CD4-positive, alpha-beta T cell treated with Interleukin-10 for 1 hour (primary cell): ENCODE measurements at regions not wholly inside any gene's neighbourhood (a gene's known extent, or its start where the extent isn't known, plus 50 kb on each side); places are given as distances from the start of the nearest gene placed in this dataset.

Experiments used
- DNase-seq: peaks from one replicate; pipeline ENCODE4 v3.0.0-alpha.2; 2020

DNA sequence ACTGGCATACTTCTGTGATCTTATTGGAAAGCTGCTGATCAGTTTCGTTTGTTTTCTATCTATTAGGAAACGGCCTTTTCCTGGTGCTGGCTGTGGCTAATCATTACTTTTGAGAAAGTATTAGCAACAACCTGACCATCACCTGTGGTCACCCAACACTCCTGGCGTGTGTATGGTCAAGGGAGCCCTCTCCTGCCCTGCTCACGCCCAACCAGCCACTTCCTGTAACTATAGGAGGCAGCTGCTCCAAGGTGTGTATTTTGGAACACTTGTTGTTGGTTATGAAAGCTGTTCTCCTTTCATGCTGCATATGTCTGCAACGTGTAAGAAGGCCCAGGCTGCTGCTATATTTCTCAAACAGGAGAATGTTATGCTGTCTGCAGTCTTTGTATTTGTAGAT lies 1582.8 kb downstream of the AACS start:
- no peak for DNase-seq

DNA sequence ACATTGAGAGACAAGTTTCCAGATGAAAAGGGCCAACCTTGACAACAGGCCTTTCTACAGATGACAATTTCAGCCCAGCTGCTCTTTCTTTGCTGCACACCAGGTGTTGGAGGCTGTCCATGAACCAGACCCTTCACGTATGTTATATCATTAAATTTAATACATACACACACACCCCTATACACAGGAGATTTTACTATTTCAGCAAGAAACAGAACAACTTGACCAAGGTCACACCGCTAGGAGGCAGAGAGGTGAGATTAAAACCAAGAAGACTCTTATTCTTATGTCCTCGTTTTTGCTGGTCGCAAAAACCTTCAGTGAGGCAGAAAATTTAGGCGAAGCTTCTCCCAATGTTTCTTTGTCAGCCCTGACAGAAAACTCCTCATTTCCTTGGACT lies 1585.9 kb downstream of the AACS start:
- DNase-seq, result no peak

DNA sequence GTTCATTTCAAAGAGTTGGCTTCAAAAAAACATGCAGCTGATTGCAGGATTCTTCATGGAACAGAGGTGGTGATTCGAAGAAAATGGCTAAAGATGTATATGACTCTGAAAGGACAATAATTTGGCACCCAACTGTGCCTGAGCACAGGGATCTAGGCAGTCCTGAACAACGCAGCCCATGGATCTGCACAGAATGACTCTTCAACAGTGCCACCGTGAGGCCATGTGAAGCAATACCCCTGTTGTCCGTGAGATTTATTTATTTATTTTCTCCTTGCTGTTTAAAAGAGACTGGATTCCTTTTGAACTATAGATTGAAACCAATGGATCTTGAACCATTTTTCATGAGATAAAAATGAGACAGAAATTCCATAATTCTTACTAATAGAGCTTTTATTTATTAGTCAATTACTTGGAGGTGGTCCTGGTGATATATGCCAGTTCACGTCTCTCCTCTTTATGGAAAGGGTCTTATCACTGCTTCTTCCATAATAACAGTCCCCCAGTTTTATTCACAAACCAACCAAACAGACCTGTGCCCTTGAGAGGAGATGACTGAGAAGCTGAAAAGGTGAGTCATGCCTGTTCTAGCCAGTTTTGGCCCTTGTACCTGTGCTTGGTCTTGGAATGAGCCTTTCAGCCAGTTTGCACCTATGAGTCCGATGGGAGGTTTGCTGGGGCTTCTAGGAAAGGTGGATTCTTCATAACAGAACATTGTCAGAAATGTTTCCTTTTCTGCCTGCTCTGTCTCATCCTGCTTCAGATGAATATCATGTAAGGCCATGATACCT lies 1598.3 kb downstream of the AACS start:
- DNase-seq, result no peak

DNA sequence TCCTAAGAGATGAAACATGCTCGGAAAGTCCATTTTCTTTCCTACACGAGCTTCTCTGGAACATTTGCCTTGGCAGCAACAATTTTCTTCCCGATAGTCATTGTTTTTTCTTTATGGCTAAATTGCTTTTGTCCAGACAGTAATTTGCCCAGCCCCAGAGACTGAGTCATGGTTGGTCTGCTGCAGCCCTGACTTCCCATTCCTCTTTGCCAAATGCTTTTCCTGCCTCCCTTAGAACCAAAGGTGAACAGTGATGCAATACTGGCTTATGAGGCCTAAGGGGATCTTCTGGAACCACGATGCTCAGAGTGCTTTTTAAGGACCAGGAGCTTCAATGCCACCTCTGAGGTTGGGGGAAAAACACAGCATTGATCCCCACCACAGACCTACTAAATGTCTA lies 1599.6 kb upstream of the TMEM132C start:
- no peak for DNase-seq

DNA sequence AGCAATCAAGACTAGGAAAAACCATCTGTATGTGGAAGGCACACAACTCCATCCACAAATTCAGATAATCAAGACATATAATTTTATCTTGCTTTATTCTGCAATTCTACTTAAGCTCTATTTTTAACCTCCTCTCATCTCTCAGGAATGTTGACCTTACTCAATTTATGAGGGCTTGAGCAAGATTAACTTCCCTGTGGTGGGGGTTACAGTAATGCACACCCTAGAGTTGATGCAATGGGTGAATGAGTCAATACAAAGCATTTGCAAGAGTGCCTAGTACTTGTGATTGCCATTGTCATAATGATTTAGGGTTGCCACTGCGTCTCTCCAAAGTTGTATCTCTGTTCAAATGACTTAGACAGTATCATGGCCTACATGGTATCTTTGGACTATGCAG lies 1598.4 kb upstream of the TMEM132C start:
- DNase-seq, result no peak

DNA sequence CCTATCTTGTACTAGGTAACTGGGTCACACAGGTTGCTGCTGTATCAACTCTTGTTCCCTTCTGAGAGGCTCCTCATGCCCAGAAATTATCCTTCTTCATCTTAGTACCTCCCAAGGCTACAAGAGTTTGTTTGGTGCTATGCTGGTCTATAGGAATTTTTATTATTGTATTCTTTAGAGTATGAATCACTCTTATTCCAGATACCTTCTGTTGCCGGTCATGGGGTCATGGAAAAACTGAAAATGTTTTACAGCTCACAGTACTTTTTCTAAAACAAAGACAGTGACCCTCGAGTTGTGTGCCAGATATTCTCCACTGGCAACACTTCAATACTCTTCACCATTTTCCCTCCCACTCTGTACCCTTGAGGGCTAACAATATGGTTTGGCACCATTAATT lies 1598.0 kb upstream of the TMEM132C start:
- no peak for DNase-seq

DNA sequence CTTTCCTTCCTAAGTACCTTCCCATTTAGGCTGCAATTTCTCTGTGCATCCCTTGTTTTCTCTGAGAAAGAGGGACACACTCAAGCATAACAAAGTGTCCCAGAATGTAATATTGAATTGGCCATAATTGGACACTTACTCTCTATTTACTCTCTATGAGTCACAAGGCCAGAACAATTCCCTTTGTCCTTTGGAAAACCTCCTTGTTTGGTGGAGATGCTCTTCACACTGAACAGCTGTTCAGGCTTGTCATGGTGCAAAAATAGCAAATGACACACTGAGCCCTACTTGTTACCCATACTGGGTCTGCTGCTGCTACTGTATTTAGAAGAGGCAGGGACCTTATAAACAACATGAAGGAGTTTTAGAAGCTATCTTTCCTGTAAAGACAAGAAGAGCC lies 1590.5 kb upstream of the TMEM132C start:
- DNase-seq, result no peak

DNA sequence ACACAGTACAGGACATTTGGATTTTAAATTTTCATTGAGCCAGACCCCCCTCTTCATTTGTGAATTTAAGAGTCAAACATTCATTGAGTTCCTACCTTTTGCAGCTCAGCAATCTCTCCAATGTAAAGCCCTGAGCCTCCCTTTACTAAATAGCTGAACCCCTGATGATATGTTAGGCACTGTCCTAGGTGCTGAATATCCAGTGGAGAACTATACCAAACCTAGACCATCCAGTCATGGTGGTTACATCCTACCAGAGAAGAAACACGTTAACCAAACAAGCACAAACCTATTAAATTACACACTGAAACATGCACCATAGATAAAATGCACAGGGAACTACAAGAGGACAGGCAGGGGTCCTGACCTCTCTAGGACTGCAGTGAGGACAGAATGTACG lies 1585.3 kb upstream of the TMEM132C start:
- DNase-seq, result no peak

DNA sequence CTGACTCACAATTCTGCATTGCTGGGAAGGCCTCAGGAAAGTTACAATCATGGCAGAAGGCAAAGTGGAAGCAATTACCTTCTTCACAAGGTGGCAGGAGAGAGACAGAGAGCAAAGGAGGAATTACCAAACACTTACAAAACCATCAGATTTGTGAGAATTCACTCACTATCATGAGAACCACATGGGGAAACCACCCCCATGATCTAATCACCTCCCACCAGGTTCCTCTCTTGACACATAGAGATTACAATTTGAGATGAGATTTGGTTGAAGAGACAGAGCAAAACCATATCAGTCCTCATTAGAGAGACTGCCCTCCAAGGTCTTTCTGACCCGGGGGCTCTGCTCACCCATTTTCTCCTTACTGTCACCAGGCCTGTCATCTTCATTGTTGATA lies 1582.3 kb upstream of the TMEM132C start:
- no peak for DNase-seq

DNA sequence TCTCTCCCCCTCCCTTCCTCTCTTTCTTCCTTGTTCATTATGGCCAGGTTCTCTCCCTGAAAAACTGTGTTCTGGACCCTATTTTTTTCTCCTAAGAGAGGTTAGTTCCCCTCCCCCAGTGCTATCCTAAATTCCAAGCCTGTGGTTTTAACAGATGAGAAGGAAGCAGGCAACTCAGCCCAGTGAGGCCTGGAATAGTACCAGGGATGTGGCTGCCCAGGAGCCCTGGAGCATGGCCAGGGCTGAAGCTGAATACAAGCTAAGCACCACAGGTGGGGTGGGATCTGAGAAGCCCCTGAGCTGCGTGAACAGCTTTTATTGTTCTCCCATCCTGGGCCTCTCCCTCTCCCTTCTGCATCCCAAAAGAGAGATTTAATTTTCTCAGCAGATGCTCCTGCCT lies 1581.3 kb upstream of the TMEM132C start:
- no peak for DNase-seq

DNA sequence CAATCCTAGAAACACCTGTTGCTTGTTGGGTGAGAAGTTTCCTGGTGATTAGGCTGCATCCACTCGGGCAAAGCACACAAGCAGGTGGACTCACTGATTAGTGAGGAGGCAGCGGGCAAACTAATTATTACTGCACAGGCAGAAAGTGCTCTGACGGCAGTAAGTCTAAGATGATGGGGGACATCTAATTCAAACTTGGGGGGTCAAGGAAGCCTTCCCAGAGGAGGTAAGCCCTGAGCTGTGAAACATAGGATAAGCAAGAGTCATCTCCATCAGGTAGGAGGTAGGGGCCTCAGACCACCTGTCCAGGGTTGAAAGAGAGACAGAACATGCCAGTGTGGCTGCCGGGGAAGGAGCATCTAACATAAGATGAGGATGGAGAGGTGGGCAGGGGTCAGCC lies 1578.4 kb upstream of the TMEM132C start:
- no peak for DNase-seq

DNA sequence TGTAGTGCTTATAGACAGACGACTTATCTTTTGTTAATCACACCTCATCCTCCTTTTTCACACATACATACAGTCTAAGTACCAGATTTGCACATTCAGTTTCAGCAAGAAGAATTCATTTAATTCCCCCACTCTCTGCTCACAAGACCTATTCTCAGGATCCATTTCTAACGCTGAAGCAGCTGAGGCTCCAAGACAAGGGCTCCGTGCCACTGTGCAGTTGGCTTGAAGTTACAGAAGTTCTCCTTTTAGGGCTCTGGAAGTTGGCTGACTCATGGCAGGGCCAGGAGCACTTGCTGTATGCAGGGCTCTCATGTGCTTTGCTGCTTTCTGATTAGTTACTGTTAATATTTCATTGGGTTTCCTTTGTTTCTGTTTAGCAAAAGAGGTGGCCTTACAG lies 1566.9 kb upstream of the TMEM132C start:
- no peak for DNase-seq

DNA sequence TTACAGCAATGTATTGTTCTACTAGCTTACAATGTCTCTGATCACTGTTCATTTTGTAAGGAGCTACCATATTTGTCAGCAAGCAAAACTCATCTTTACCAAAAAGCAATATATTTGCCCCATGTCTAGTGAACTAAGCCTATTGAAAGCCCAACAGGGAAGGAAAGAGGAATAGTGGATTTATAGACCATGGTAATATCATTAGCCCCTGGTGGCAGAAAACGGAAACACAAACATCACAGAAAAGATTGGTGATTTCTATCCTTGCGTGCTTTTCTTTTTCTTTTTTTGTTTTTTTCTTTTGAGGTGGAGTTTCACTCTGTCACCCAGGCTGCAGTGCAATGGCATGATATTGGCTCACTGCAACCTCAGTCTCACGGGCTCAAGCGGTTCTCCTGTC lies 1562.4 kb upstream of the TMEM132C start:
- DNase-seq, result no peak

DNA sequence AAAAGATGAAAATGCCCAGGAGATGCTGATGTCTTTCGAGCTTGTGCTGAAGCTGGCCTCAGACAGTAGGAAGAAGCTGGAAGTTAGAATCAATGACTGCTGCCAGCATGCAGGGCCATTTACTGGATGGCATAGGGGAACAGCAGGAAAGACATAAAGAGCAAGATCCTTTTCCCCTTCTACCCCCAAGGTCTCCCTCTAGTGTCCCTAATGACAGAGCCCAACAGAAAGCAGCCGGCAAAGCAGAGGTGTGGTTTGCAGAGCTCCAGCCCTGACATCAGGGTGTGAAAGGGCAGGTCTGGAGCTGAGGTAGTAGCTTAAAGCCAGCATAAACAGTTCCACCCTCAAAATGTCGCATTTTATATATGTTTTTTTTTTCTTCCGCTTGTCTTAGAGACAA lies 1560.7 kb upstream of the TMEM132C start:
- no peak for DNase-seq

DNA sequence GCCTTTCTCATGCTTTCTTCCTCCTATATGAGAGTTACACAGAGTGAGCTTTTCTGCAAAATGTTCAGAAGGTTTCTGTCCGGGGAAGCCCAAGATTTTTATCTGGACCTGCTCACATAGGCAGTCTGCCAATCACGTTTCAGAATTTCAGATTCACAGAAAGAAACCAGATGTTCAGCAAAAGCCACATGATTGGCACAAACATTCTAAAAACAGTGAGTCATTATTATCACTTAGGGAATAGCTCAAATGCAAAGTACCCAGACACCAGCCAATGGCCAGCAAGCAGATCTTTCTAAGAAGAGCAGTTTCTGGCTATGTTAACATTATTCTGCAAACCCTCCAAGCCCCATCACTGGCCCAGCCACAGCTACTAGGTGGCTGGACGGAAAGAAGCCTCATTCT lies 1558.5 kb upstream of the TMEM132C start:
- peak; percentile 23 for DNase-seq

DNA sequence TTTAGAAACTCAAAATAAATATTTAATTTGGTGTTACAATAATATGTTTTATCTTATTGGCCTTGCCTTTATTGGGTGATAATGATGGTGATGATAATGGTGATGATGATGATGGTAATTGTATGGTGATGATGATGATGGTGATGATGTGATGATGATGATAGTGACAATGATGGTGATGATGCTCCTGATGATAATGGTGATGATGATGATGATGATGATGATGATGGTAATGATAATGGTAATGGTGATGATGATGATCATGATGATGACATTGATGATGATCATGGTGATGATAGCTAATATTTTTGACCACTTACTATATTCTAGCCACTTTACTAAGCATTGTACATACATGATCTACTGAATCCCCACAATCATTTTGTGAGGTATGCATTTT lies 1548.6 kb upstream of the TMEM132C start:
- no peak for DNase-seq

DNA sequence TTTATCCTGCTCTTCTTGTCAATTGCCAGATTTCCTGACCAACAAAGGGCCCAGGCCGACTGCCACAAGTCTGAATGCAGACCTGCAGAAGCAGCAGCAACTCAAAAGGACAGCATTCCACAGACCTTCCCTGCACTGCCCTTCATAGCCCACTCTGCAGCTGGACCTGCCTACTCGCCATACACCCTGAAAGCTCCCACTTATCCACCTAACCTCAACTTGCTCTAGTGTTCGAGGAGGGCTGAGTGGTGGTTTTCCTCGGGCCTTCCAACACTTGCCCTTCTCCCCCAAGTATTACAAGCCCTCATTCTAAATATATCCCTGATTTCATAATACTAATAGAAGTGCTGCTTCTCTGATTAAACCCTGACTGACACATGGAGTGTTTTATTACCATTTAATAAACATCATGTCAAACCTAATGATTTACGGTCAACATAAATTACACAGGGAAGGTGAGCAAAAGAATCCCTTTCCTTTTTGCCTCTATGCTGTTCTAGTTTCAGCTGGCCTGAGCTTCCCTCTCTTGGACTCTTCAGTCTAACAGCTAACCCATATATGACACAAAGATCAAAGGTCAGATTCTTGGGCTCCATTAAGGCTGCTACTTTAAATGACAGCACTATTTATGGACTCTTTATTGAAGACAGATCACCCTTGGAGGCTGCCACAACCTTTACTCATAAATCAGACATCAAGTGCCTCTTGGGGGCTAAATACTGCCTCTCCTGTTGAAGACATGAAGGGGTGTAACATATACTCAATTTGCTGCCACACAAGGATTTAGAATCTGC lies 1546.9 kb upstream of the TMEM132C start:
- no peak for DNase-seq

DNA sequence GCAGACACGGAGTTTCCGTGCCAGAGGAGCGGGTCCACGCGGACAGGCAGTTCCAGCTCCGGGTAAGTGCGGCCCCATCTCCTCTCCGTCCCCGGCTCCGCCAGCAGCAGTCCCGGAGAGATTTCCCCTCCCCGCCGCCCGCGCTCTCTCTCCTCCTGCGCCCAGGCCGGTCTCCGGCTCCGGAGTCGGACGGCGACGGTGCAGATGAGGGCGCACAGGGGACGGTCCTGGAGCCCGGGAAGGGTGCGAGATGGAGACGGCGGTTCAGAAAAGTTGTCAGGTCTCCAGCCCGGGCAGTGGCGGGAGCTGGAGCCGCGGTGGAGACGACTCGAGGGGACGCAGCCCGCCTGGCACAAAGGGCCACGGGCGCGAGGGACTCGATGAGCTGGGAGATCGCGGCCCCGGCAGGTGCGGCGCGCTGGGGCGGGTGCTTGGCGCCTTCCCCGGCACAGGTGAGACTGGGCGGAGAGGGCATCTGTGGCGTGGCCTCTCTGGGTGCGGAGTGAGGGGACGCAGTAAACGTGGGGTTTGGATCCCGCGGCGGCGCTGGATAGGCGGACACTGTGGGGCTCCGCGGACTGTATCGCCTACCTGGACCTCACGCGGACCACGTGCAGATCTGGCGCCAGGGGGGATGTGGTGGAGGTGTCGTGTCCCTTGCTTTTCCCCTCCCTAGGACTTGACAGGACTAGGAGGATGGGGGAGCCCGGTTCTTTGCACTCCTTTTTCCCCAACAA lies 1540.3 kb upstream of the TMEM132C start:
- DNase-seq, result no peak

DNA sequence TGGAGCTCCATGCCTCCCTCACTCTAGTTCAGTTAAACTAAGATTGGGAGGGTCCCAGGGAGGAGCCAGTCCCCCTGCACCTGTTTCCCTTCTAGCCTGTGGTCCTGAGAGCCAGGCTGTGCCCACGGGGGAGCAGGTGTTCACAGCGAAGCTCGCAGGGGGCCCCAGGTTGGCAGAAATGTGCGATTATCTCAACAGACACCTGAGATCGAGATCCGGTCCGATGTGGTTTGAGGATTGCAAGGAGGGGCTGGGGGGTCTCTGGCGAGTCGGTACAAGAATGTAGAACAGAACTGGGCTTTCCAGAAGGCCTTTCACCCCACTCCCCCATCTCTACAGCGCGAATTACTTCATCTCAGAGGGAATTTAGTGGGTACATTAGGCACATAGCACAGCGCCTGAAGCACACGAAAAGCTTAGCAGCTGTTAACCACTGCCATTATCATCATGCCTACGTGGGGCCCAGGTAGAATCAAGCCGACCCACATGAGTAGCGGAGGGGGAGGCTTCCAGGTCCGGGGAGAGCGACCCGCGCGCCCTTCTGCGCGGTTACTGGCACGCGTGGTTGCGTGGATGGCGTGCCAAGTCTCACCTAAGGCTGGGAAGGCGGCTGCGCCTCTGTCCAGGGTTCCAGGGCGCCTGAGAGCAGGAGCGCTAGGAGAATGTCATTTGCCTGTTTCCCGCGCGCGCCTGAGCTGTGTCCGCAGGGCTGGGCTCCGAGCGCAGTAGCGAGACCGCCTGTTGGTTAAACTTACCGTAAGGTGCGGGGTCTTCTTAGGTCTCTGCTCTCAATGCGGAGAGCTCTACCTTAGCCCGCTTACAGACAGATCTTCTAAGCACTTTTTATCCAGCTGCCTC lies 1539.5 kb upstream of the TMEM132C start:
- no peak for DNase-seq

DNA sequence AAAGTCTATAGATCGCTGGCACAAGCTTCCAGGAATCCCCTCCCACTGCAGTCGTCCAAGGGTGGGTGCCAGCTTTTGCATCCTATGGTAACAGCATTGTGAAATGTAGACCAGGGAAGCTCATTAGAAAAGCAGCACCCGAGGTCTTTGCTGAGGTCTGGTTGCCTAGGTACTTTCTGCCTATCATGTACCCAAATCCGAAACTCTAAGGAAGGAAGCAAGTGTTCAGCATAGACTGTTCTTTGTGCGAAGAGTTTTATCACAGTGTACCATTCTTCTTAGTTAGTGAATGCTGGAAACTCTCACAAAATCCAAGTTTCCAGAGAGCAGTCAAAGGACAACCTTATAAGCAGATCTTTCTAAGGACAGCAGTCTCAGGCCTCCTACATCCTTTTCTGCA lies 1532.7 kb upstream of the TMEM132C start:
- no peak for DNase-seq

DNA sequence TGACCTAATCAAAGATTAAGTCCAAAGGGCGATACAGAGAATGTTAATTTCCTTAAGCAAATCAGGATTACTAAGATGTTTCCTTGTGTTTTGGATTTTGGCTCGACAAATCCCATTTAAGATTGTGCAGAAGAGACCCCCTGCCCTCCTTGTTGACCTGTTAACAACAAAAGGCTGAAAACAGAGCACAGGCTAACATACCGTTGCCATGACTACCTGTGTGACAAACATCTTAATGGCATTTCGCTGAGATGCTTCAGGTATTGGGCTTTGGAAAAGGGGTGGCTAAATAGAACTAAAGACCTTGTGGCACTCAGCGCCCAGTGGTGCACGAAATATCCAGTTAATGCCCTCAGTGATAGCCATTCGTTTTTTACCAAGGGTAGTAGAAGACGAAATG lies 1532.3 kb upstream of the TMEM132C start:
- DNase-seq, result no peak

DNA sequence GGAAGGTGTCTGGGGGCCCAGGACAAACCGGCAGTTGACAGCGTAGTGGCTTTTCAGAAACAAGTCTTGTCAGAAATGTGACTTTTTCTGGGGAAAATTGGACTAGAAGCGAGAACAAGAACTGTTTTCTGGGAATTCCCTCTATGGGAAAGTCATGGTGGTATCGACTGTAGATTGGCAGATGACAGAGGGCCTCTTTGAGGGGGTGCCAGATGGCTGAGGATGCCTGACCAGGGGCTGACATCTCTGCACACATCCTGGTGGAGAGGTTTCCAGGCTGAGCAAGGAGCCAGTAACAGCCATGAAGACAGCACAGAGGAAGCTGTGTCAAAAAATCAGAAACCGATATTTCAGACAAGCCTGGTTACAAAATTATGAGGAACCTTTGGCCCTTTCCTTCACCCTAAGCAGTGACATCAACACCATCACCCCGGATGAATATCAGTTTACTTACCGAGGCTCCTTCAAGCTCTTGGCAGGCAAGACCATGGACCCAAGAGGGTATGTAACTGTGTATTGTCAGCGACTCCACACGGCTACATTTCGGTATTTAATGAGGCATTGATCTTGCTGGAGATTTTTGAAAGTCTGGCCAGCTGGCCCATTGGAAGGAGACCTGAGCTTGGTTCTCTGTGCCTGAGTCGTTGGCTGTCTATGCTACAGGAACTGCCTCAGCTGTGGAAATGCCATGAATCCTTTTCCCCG lies 1525.3 kb upstream of the TMEM132C start:
- no peak for DNase-seq
